ENCODE measurements at regions not wholly inside any gene's neighbourhood (a gene's known extent, or its start where the extent isn't known, plus 50 kb on each side); places are given as distances from the start of the nearest gene placed in this dataset.

- Histone ChIP-seq H3K9me3 (no peaks in the 10 kb centered on the region), H3K36me3 (ENCODE audit: control insufficient read depth in 2 of 2, extremely low read depth in 1 of 2, insufficient read depth in 1 of 2, low read length in 1 of 2) (no peaks in the 10 kb centered on the region), H3K4me1 (ENCODE audit: control insufficient read depth in 1 of 2, extremely low read depth in 1 of 2, insufficient read depth in 2 of 2, low read length in 2 of 2) (no peaks in the 10 kb centered on the region), H3K4me3 (ENCODE audit: control insufficient read depth in 1 of 2, extremely low read depth in 1 of 2, low read length in 1 of 2) (no peak overlapping the region), H3K27me3 (replicated peaks in 1 of 2; ENCODE audit: control insufficient read depth in 2 of 2, extremely low read depth in 1 of 2, insufficient read depth in 2 of 2, low read length in 1 of 2) (no peaks in the 10 kb centered on the region), H3K27ac (ENCODE audit: low read length) (no peak overlapping the region)
- H3K4me1 Mint-ChIP-seq: no peaks in the 10 kb centered on the region
- WGBS (ENCODE audit: insufficient coverage): no CpG with 5 or more reads among the region's 1 CpG
- POLR2A ChIA-PET: interaction anchor here in 1 of 2 donors (0.7 kb wide), 1 partner anchor 12 kb away, joined by 3 read pairs; no protein-coding TSS in a partner anchor
- H3K27me3 Mint-ChIP-seq: no peaks in the 10 kb centered on the region
- no peak for DNase-seq
- no peak for ATAC-seq (replicated peaks in 1 of 4)
- H3K36me3 Mint-ChIP-seq: no peaks in the 10 kb centered on the region
- H3K4me3 Mint-ChIP-seq: no peak overlapping the region
- CTCF ChIA-PET: no interaction called here
- peaks cover 0 to 9% (median 6%) of the 10 kb centered on the region in 3 donors for H3K9me3 Mint-ChIP-seq
- H3K27ac Mint-ChIP-seq: no peak overlapping the region
These were observed 260.9 kb upstream of the PRDM1 start for GRCh38 chr6:105825210-105825609.

- no peak overlapping the region for H3K4me3 Mint-ChIP-seq
- no peaks in the 10 kb centered on the region for H3K27me3 Mint-ChIP-seq
- peaks cover 0 to 9% (median 6%) of the 10 kb centered on the region in 3 donors for H3K9me3 Mint-ChIP-seq
- DNase-seq (no peak), ATAC-seq (replicated peaks in 1 of 4) (no peak)
- Histone ChIP-seq H3K4me1 (ENCODE audit: control insufficient read depth in 1 of 2, extremely low read depth in 1 of 2, insufficient read depth in 2 of 2, low read length in 2 of 2) (no peaks in the 10 kb centered on the region), H3K9me3 (no peaks in the 10 kb centered on the region), H3K27me3 (replicated peaks in 1 of 2; ENCODE audit: control insufficient read depth in 2 of 2, extremely low read depth in 1 of 2, insufficient read depth in 2 of 2, low read length in 1 of 2) (no peaks in the 10 kb centered on the region), H3K27ac (ENCODE audit: low read length) (no peak overlapping the region), H3K4me3 (ENCODE audit: control insufficient read depth in 1 of 2, extremely low read depth in 1 of 2, low read length in 1 of 2) (no peak overlapping the region), H3K36me3 (ENCODE audit: control insufficient read depth in 2 of 2, extremely low read depth in 1 of 2, insufficient read depth in 1 of 2, low read length in 1 of 2) (no peaks in the 10 kb centered on the region)
- ChIA-PET CTCF (no interaction called here), POLR2A (interaction anchor here in 1 of 2 donors (0.6 to 0.7 kb wide), 2 partner anchors 12 to 13 kb away, joined by 3 read pairs; no protein-coding TSS in a partner anchor)
- no peaks in the 10 kb centered on the region for H3K4me1 Mint-ChIP-seq
- no CpG with 5 or more reads among the region's 1 CpG for WGBS (ENCODE audit: insufficient coverage)
- no peak overlapping the region for H3K27ac Mint-ChIP-seq
- H3K36me3 Mint-ChIP-seq: no peaks in the 10 kb centered on the region
These were observed 261.4 kb upstream of the PRDM1 start for GRCh38 chr6:105824732-105825131.

GRCh38 chr6:105821777-105822176, 264.4 kb upstream of the PRDM1 start:
- Mint-ChIP-seq H3K4me1 (no peaks in the 10 kb centered on the region), H3K27me3 (no peaks in the 10 kb centered on the region), H3K4me3 (no peak overlapping the region), H3K27ac (no peak overlapping the region), H3K36me3 (no peaks in the 10 kb centered on the region), H3K9me3 (peaks cover 0 to 9% (median 6%) of the 10 kb centered on the region in 3 donors)
- no peaks in the 10 kb centered on the region for H3K4me1 ChIP-seq (ENCODE audit: control insufficient read depth in 1 of 2, extremely low read depth in 1 of 2, insufficient read depth in 2 of 2, low read length in 2 of 2)
- H3K27me3 ChIP-seq (replicated peaks in 1 of 2; ENCODE audit: control insufficient read depth in 2 of 2, extremely low read depth in 1 of 2, insufficient read depth in 2 of 2, low read length in 1 of 2): no peaks in the 10 kb centered on the region
- DNase-seq (no peak), ATAC-seq (replicated peaks in 1 of 4) (no peak)
- H3K9me3 ChIP-seq: no peaks in the 10 kb centered on the region
- WGBS (ENCODE audit: insufficient coverage): no CpG with 5 or more reads among the region's 1 CpG
- H3K4me3 ChIP-seq (ENCODE audit: control insufficient read depth in 1 of 2, extremely low read depth in 1 of 2, low read length in 1 of 2): no peak overlapping the region
- ChIA-PET CTCF (no interaction called here), POLR2A (interaction anchor here in 1 of 2 donors (0.7 kb wide), 1 partner anchor 27 kb away, joined by 3 read pairs; no protein-coding TSS in a partner anchor)
- no peaks in the 10 kb centered on the region for H3K36me3 ChIP-seq (ENCODE audit: control insufficient read depth in 2 of 2, extremely low read depth in 1 of 2, insufficient read depth in 1 of 2, low read length in 1 of 2)
- no peak overlapping the region for H3K27ac ChIP-seq (ENCODE audit: low read length)

GRCh38 chr6:105821027-105821426, 265.1 kb upstream of the PRDM1 start:
- no peak overlapping the region for H3K27ac ChIP-seq (ENCODE audit: low read length)
- no peak overlapping the region for H3K27ac Mint-ChIP-seq
- no peaks in the 10 kb centered on the region for H3K4me1 Mint-ChIP-seq
- no peaks in the 10 kb centered on the region for H3K4me1 ChIP-seq (ENCODE audit: control insufficient read depth in 1 of 2, extremely low read depth in 1 of 2, insufficient read depth in 2 of 2, low read length in 2 of 2)
- DNase-seq (no peak), ATAC-seq (replicated peaks in 1 of 4) (no peak)
- no peak overlapping the region for H3K4me3 ChIP-seq (ENCODE audit: control insufficient read depth in 1 of 2, extremely low read depth in 1 of 2, low read length in 1 of 2)
- POLR2A ChIA-PET: interaction anchor here in 1 of 2 donors (0.7 kb wide), 1 partner anchor 26 kb away, joined by 3 read pairs; no protein-coding TSS in a partner anchor
- peaks cover 0 to 9% (median 6%) of the 10 kb centered on the region in 3 donors for H3K9me3 Mint-ChIP-seq
- no peaks in the 10 kb centered on the region for H3K27me3 Mint-ChIP-seq
- WGBS (ENCODE audit: insufficient coverage): 100% methylated on average over 1 of the region's 2 CpGs
- no peaks in the 10 kb centered on the region for H3K36me3 ChIP-seq (ENCODE audit: control insufficient read depth in 2 of 2, extremely low read depth in 1 of 2, insufficient read depth in 1 of 2, low read length in 1 of 2)
- CTCF ChIA-PET: no interaction called here
- H3K4me3 Mint-ChIP-seq: no peak overlapping the region
- no peaks in the 10 kb centered on the region for H3K27me3 ChIP-seq (replicated peaks in 1 of 2; ENCODE audit: control insufficient read depth in 2 of 2, extremely low read depth in 1 of 2, insufficient read depth in 2 of 2, low read length in 1 of 2)
- H3K9me3 ChIP-seq: no peaks in the 10 kb centered on the region
- no peaks in the 10 kb centered on the region for H3K36me3 Mint-ChIP-seq

GRCh38 chr6:105819745-105820144, 266.4 kb upstream of the PRDM1 start:
- H3K27ac Mint-ChIP-seq: no peak overlapping the region
- H3K4me3 Mint-ChIP-seq: no peak overlapping the region
- no peaks in the 10 kb centered on the region for H3K9me3 ChIP-seq
- peaks cover 0 to 9% (median 6%) of the 10 kb centered on the region in 3 donors for H3K9me3 Mint-ChIP-seq
- no peaks in the 10 kb centered on the region for H3K36me3 Mint-ChIP-seq
- no peak for DNase-seq
- H3K4me1 Mint-ChIP-seq: peaks cover 0 to 8% (median 6%) of the 10 kb centered on the region in 3 donors
- ChIA-PET POLR2A (interaction anchor here in 1 of 2 donors (0.6 kb wide), 1 partner anchor 36 kb away, joined by 5 read pairs; no protein-coding TSS in a partner anchor), CTCF (interaction anchor here in 1 of 2 donors (0.5 kb wide), 1 partner anchor 639 kb away, joined by 4 read pairs; no protein-coding TSS in a partner anchor)
- 80% methylated on average over 2 of the region's 2 CpGs for WGBS (ENCODE audit: insufficient coverage)
- ATAC-seq (replicated peaks in 1 of 4): no peak
- H3K27me3 Mint-ChIP-seq: no peaks in the 10 kb centered on the region
- H3K4me3 ChIP-seq (ENCODE audit: control insufficient read depth in 1 of 2, extremely low read depth in 1 of 2, low read length in 1 of 2): no peak overlapping the region
- peaks cover 0 to 3% of the 10 kb centered on the region in 2 experiments for H3K4me1 ChIP-seq (ENCODE audit: control insufficient read depth in 1 of 2, extremely low read depth in 1 of 2, insufficient read depth in 2 of 2, low read length in 2 of 2)
- no peak overlapping the region for H3K27ac ChIP-seq (ENCODE audit: low read length)
- H3K27me3 ChIP-seq (replicated peaks in 1 of 2; ENCODE audit: control insufficient read depth in 2 of 2, extremely low read depth in 1 of 2, insufficient read depth in 2 of 2, low read length in 1 of 2): no peaks in the 10 kb centered on the region
- no peaks in the 10 kb centered on the region for H3K36me3 ChIP-seq (ENCODE audit: control insufficient read depth in 2 of 2, extremely low read depth in 1 of 2, insufficient read depth in 1 of 2, low read length in 1 of 2)

- CTCF ChIA-PET: no interaction called here
- DNase-seq (no peak), ATAC-seq (replicated peaks in 1 of 4) (no peak)
- Mint-ChIP-seq H3K9me3 (peaks cover 0 to 9% (median 6%) of the 10 kb centered on the region in 3 donors), H3K36me3 (no peaks in the 10 kb centered on the region), H3K27ac (no peak overlapping the region), H3K4me1 (peaks cover 6 to 18% (median 9%) of the 10 kb centered on the region in 3 donors), H3K27me3 (no peaks in the 10 kb centered on the region), H3K4me3 (no peak overlapping the region)
- Histone ChIP-seq H3K27me3 (replicated peaks in 1 of 2; ENCODE audit: control insufficient read depth in 2 of 2, extremely low read depth in 1 of 2, insufficient read depth in 2 of 2, low read length in 1 of 2) (no peaks in the 10 kb centered on the region), H3K4me1 (ENCODE audit: control insufficient read depth in 1 of 2, extremely low read depth in 1 of 2, insufficient read depth in 2 of 2, low read length in 2 of 2) (peaks cover 0 to 3% of the 10 kb centered on the region in 2 experiments), H3K27ac (ENCODE audit: low read length) (no peak overlapping the region), H3K4me3 (ENCODE audit: control insufficient read depth in 1 of 2, extremely low read depth in 1 of 2, low read length in 1 of 2) (no peak overlapping the region), H3K9me3 (no peaks in the 10 kb centered on the region), H3K36me3 (ENCODE audit: control insufficient read depth in 2 of 2, extremely low read depth in 1 of 2, insufficient read depth in 1 of 2, low read length in 1 of 2) (no peaks in the 10 kb centered on the region)
- 100% methylated on average over 1 of the region's 2 CpGs for WGBS (ENCODE audit: insufficient coverage)
- POLR2A ChIA-PET: no interaction called here
These were observed 267.6 kb upstream of the PRDM1 start for GRCh38 chr6:105818505-105818904.
